Eye (tissue), 1 donor: ENCODE measurements at regions not wholly inside any gene's neighbourhood (a gene's known extent, or its start where the extent isn't known, plus 50 kb on each side); places are given as distances from the start of the nearest gene placed in this dataset.
"Not testable (repeated sequence)": the region's sequence is repeated elsewhere in the genome, so short reads cannot be mapped to it uniquely, and the experiment has no call there.

Source experiments
- DNase-seq: peaks from one replicate; pipeline ENCODE4 v3.0.0-alpha.2; 2015

DNA sequence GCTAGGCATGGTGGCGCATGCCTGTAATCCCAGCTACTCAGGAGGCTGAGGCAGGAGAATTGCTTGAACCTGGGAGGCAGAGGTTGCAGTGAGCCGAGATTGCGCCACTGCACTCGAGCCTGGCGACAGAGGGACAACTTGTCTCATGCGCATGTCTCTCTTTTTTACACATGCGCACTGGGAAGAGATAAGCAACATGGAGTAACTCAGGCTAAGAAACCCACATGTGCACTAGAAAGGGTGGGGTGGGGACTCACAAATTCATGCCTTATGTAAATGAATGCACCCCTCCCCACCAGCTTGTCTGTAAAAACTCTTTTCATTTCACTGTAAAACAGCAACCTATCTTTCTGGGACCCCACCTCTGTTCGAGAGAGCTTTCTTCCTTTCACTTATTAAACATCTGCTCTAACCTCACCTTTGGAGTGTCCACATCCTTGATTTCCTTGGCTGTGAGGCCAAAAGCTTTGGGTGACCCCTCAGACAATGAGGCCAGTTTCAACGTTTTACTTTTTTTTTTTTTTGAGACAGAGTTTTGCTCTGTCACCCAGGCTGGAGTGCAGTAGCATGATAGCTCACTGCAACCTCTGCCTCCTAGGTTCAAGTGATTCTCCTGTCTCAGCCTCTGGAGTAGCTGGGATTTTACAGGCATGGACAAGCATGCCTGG lies 91.6 kb upstream of the RMP24 start:
- no peak for DNase-seq

DNA sequence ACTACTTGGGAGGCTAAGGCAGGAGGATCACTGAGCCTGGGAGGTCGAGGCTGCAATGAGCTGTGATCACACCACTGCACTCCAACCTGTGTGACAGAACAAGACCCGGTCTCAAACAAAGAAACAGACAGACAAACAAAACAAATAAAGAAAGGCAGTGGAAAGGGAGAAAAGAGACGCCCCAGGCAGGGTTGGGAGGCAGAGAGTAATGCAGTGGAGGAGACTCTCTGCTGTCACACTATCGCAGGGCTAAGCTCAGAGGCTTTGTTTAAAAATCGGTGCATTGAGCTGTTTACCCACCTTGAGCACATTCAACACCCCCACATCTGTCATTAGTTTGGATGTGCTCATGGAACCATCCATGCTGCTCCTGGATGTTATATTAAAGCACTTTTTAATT lies 84.2 kb upstream of the RMP24 start:
- no peak for DNase-seq

DNA sequence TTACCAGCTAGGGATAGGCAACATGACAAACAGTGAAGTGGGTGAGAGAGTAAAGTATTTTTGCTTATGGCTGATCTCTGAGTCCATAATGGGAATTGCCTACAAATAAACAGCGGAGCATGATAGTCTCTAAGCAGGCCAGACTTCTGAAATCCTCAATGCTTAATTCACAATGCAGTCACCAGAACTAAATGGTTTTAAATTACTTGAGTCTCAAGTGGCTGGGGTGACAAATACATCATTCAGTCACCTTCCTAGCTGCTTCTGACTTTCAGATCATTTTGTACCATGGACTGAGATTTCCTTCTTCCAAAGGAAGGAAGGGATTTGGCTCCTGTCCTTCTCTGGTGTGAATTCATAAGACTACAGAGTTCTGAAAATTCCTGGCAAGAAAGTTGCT lies 82.8 kb upstream of the RMP24 start:
- DNase-seq, result no peak

DNA sequence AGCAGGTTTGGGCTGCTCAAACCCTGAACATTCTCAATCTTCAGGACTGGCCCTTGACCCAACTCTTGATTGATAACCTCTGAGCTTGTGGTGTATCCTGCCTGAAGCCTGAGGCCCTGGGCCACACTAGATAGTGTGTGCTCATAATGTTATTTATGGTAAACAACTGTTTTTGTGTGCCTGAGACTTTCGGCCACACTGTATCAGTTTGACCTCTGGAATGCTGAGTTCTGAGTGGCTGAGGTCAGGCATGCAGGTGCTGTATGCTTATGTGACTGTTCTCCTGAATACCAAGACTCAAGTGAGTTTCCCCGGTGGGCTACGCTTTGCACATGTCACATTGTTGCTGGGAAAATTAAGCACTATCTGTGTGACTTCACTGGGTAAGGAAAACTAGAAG lies 82.2 kb upstream of the RMP24 start:
- DNase-seq, result no peak

DNA sequence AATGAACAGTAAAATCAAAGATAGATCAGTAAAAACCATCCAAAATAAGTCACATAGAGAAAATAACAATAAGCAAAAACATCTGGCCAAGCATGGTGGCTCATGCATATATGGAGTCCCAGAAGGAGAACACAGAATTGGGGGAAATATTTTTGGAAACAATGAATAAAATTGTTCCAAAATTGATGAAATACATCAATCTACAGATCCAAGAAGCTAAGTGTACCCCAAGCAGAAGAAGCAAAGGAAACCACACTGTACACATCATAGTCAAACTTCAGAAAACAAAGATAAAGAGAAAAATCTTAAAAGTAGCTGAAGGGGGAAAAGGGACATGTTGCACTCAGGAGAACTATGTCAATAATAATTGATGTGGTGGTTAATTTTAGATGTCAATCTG lies 80.4 kb upstream of the RMP24 start:
- DNase-seq, result no peak

DNA sequence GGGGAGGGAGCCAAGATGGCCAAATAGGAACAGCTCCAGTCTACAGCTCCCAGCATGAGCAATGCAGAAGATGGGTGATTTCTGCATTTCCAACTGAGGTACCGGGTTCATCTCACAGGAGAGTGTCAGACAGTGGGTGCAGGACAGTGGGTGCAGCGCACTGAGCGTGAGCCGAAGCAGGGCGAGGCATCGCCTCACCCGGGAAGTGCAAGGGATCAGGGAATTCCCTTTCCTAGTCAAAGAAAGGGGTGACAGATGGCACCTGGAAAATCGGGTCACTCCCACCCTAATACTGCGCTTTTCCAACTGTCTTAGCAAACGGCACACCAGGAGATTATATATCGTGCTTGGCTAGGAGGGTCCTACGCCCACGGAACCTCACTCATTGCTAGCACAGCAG lies 75.0 kb upstream of the RMP24 start:
- DNase-seq, result not testable (repeated sequence)

DNA sequence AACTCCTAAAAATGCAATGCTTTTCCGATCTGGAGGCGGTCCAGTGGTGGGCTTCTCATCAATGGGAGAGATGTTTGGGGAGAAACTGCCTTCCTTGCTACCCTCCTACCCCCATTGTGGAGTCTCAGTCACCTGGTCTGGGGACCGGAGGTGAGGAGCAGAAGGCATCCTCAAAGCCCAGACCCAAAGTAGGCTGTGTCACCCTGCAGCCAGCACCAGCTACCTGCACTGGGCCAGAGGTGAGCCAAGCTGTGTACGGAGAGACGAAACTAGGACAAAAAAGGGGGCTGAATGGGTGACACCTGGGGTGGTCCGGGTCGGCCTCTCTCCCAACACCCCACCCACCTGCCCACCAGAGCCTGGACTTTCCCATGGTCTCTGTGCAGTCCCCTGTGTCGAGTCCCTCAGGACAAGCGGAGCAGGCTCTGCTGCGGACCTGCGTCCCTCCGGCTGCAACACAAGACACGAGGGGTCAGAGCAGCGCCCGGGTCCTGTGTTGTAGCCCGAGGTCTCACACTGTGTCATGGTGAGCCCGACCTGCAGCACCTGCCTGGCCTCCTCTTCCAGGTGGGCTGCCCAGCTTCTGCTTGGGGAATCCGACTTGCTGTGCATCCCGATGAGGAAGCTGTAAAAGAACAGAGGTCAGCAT lies 68.0 kb upstream of the RMP24 start:
- no peak for DNase-seq

DNA sequence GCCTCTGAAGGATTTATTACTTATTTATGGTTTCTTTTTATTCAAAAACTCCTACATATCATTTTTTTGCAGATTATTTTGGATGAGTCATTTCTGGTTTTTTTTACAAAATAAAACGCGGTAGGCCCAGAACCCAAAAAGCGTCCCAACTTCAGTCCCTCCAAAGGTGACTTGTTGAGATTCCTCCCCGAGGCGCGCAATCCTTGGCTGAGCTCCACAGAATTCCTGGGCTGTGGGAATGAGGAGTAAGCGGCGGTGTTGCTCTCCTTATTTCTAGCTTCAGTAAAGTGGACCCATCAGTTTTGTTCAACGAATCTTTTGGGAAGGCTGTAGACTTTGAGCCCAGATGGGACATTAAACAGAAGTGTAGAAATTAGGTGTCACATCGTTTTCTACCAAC lies 67.0 kb upstream of the RMP24 start:
- DNase-seq, result no peak

DNA sequence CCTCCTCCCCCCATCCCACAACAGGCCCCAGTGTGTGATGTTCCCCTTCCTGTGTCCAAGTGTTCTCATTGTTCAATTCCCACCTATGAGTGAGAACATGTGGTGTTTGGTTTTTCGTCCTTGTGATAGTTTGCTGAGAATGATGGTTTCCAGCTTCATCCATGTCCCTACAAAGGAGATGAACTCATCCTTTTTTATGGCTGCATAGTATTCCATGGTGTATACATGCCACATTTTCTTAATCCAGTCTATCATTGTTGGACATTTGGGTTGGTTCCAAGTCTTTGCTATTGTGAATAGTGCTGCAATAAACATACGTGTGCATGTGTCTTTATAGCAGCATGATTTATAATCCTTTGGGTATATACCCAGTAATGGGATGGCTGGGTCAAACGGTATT lies 66.2 kb upstream of the RMP24 start:
- not testable (repeated sequence) for DNase-seq

DNA sequence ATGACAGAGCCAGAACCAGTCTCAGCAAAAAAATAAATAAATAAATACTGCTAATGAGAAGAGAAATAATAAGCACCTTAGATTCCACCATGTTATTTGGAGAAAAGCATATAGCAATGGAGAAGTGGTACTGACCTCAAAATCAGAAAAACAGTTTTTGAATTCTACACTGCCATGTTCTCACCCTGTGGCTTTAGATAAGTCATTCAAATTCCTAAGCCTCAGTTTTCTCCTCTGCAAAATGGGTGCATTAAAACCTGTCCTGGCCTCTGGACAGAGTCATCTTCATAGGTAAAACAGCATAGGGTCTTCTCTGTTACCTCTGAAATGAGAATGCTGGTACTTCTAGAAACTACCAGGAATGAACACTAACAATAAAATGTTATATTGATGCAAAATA lies 62.2 kb upstream of the RMP24 start:
- DNase-seq, result no peak

DNA sequence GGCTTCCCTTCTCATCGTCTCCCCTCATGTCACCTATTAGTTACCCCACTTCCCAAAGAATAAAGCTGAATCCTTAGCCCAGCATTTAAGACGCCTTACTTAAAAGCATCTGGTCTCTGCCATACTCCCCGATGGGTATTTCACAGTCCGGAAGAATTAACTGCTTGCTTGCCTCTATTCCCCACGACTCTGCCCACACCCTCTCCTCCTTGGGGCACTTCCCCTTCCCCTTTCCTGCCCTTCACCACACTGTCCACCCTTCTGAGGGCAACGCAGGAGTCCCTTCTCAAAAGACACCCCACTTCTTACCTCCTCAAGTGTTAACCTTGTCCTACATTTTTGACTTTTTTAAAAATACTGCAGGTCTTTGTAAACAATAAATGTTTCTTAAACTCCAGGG lies 60.1 kb upstream of the RMP24 start:
- no peak for DNase-seq

DNA sequence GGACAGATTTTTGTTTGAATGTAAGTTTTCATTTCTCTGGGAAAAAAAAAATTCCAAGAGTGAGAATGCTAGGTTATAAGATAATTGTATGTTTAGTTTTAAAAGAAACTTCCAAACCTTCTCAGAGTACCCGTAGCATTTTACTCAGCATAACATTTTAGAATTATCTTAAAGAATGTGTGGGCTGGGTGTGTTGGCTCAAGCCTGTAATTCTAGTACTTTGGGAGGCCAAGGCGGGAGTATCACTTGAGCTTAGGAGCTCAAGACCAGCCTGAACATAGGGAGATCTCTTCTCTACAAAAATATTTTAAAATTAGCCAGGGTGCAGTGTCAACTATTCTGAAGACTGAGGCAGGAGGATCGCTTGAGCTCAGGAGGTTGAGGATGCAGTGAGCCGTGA lies 57.4 kb upstream of the RMP24 start:
- no peak for DNase-seq

DNA sequence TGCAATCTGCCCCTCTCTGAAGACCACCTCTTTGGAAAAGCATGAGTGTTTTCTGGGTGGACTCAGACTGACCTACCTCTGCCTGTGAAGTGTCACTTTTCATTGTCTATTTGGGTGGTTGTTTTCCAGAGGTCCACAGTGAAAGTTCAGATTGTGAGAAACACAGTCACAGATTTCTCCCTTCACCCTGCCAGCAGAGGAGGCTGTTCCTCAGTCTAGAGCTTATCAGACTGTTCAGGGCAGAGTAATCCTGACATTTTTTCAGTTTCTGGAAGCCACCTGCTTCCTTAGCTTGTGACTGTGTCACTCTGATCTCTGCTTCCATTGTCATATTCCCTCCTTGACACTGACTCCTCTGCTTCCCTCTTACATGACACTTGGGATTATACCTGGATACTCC lies 55.4 kb upstream of the RMP24 start:
- DNase-seq, result no peak

DNA sequence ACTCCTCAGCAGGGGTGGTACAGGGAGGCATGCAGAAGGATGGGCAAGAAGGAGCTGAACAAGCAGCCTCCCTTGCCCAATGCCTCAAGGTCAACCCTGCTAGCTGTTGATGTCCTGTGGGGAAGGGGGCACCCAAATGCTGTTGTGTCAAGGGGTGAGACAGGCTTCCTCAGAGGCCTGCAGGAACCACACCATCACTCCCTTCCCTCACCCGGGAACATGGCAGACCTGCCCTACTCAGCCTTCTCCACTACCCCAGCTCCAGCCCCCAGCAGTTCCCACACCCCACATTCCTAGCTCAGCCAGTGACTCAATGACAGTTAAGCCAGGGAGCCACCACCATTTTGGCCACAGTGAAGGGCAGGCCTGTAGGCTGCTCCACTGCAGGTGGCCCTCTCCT lies 53.9 kb upstream of the RMP24 start:
- DNase-seq, result no peak

DNA sequence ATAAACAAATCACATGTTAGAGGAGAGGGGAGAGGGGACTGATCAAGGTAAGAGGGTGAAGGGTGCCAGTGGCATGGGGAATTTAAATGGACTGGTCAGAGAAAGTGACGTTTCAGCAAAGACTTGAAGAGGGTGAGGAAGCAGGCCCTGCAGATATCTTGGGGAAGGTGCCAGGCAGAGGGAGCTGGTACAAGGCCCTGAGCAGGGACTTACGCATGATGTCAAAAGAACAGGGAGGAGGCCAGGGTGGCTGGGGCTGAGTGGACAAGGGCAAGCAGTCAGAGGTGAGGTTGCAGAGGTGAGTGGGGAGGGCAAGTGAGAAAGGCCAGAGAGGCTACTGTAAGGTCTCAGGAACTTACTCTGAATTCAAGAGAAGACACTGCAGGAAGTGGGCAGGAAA lies 53.3 kb upstream of the RMP24 start:
- DNase-seq, result no peak

DNA sequence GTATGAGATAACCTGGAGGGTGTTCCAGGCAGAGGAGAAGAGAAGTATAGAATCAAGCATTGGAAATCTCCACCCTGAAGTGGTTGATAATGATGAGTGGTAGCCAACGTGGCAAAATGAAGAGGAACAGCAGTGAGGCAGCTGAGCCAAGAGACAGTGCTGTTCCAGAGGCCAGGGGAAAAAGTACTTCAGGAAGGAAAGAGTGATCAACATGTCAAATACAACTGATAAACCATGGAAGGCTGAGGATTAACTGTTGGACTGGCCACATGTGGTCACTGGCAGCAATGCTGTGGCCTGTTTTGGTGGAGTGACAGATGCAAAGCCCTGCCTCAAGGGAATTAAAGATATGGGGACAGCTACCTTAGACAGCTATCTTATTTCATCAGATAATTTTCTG lies 51.9 kb upstream of the RMP24 start:
- no peak for DNase-seq
